ENCODE measurements at regions not wholly inside any gene's neighbourhood (a gene's known extent, or its start where the extent isn't known, plus 50 kb on each side); places are given as distances from the start of the nearest gene placed in this dataset.

- DNase-seq = no peak
Observed at GRCh38 chr3:64988188-64988587, 300.4 kb upstream of the ADAMTS9 start.

GRCh38 chr3:64987726-64988125, 299.9 kb upstream of the ADAMTS9 start:
- no peak for DNase-seq

- DNase-seq = no peak
Observed at GRCh38 chr3:64985072-64985471, 297.3 kb upstream of the ADAMTS9 start.

- DNase-seq = no peak
Observed at GRCh38 chr3:64983583-64984359, 296.0 kb upstream of the ADAMTS9 start.

GRCh38 chr3:64977308-64978100, 289.7 kb upstream of the ADAMTS9 start:
- DNase-seq = no peak

- DNase-seq = no peak
Observed at GRCh38 chr3:64976456-64976855, 288.7 kb upstream of the ADAMTS9 start.

- DNase-seq = no peak
Observed at GRCh38 chr3:64975147-64975546, 287.3 kb upstream of the ADAMTS9 start.

- no peak for DNase-seq
Observed at GRCh38 chr3:64974401-64974800, 286.6 kb upstream of the ADAMTS9 start.

GRCh38 chr3:64972793-64973192, 285.0 kb upstream of the ADAMTS9 start:
- DNase-seq = no peak

GRCh38 chr3:64971602-64972001, 283.8 kb upstream of the ADAMTS9 start:
- DNase-seq = no peak

GRCh38 chr3:64970634-64971033, 282.8 kb upstream of the ADAMTS9 start:
- no peak for DNase-seq

GRCh38 chr3:64961301-64961700, 273.5 kb upstream of the ADAMTS9 start:
- no peak for DNase-seq

GRCh38 chr3:64958199-64958843, 270.5 kb upstream of the ADAMTS9 start:
- DNase-seq = no peak

- DNase-seq = no peak
Observed at GRCh38 chr3:64957408-64958198, 269.8 kb upstream of the ADAMTS9 start.

GRCh38 chr3:64956711-64957325, 269.0 kb upstream of the ADAMTS9 start:
- no peak for DNase-seq

- no peak for DNase-seq
Observed at GRCh38 chr3:64954995-64955636, 267.3 kb upstream of the ADAMTS9 start.

- no peak for DNase-seq
Observed at GRCh38 chr3:64945171-64945729, 257.4 kb upstream of the ADAMTS9 start.

GRCh38 chr3:64943866-64944265, 256.1 kb upstream of the ADAMTS9 start:
- DNase-seq = no peak

GRCh38 chr3:64940596-64941348, 253.0 kb upstream of the ADAMTS9 start:
- no peak for DNase-seq

GRCh38 chr3:64939747-64940450, 252.1 kb upstream of the ADAMTS9 start:
- DNase-seq = no peak

All from SHP77 treated with DMSO at 0.1 percent for 48 hours (cell line).